ENCODE measurements at regions not wholly inside any gene's neighbourhood (a gene's known extent, or its start where the extent isn't known, plus 50 kb on each side); places are given as distances from the start of the nearest gene placed in this dataset.

GRCh38 chr13:91211510-91211909 is 136.0 kb upstream of the MIR17HG start:
- TF ChIP-seq POLR2A (IDR thresholded peaks at IDR 0.05; ENCODE audit: borderline replicate concordance, extremely low read depth, insufficient read depth, insufficient read length) (no peak), CTCF (IDR thresholded peaks at IDR 0.05 in 2 of 3, conservative IDR thresholded peaks at IDR 0.05 in 1 of 3; ENCODE audit: borderline replicate concordance in 1 of 3, insufficient read depth in 1 of 3, low read depth in 2 of 3, low read length in 2 of 3) (no peak), ATF3 (IDR thresholded peaks at IDR 0.05) (no peak), POLR2AphosphoS5 (IDR thresholded peaks at IDR 0.05; ENCODE audit: low read depth, low read length) (no peak), FOSL1 (IDR thresholded peaks at IDR 0.05; ENCODE audit: low read depth) (no peak), ZNF274 (IDR thresholded peaks at IDR 0.05; ENCODE audit: low read depth, low read length) (no peak), MAX (IDR thresholded peaks at IDR 0.05) (no peak), RAD21 (IDR thresholded peaks at IDR 0.05; ENCODE audit: low read depth) (no peak), EZH2 (IDR thresholded peaks at IDR 0.05) (no peak), REST (IDR thresholded peaks at IDR 0.05; ENCODE audit: low read depth) (no peak), TCF7L2 (IDR thresholded peaks at IDR 0.05; ENCODE audit: borderline replicate concordance, extremely low read depth, insufficient read depth, insufficient read length) (no peak), CEBPB (IDR thresholded peaks at IDR 0.05; ENCODE audit: low read depth) (no peak), YY1 (IDR thresholded peaks at IDR 0.05; ENCODE audit: extremely low read depth, insufficient replicate concordance, low read depth, low read length) (no peak)

Data from HCT116 (cell line).